Calu3 (cell line): ENCODE measurements at regions not wholly inside any gene's neighbourhood (a gene's known extent, or its start where the extent isn't known, plus 50 kb on each side); places are given as distances from the start of the nearest gene placed in this dataset.
A peak's percentile ranks its signal among the peaks of the same experiment; 100 is the strongest.

Source experiments
- BruUV-seq: library from RNA; stranded (reverse); fragments of 400-500 nt; replicated peaks from 2 replicates; lab custom pipeline; 2021; lab: Mats Ljungman, UMichigan
- CTCF ChIA-PET: fragments of 300-600 bp; sonication (Branson Sonifier 250); formaldehyde crosslinking; loops from one replicate; lab custom pipeline; 2022; ENCODE audit warnings: antibody characterized with exemption; lab: Charles Lee
- DNase-seq: peaks from one replicate; pipeline ENCODE4 v3.0.0; 2022
- H3K27ac Mint-ChIP-seq: one replicate; pipeline ENCODE4 v1.8.0; 2022; ENCODE audit warnings: mixed read lengths; ENCODE audit not compliant: unreplicated experiment
- H3K27me3 Mint-ChIP-seq: one replicate; pipeline ENCODE4 v1.8.0; 2022; ENCODE audit warnings: mixed read lengths; ENCODE audit not compliant: unreplicated experiment
- H3K36me3 Mint-ChIP-seq: one replicate; pipeline ENCODE4 v1.8.0; 2022; ENCODE audit warnings: mild to moderate bottlenecking, moderate library complexity, mixed read lengths; ENCODE audit not compliant: insufficient read depth, unreplicated experiment
- H3K4me1 Mint-ChIP-seq: one replicate; pipeline ENCODE4 v1.8.0; 2022; ENCODE audit warnings: mild to moderate bottlenecking, low read depth, mixed read lengths; ENCODE audit not compliant: unreplicated experiment
- H3K4me3 Mint-ChIP-seq: one replicate; pipeline ENCODE4 v1.8.0; 2022; ENCODE audit warnings: mild to moderate bottlenecking, low read depth, moderate library complexity, mixed read lengths; ENCODE audit not compliant: unreplicated experiment
- H3K9me3 Mint-ChIP-seq: one replicate; pipeline ENCODE4 v1.8.0; 2022; ENCODE audit warnings: low read depth, mixed read lengths; ENCODE audit not compliant: unreplicated experiment
- intact Hi-C: fragments of 100-400 bp; cut with micrococcal nuclease; formaldehyde crosslinking; loops from one replicate; pipeline ENCODE4 v1.10.0; 2022; ENCODE audit not compliant: unreplicated experiment
- TF ChIP-seq, protein P1 (sequence below): fragments of 200-600 bp; IDR thresholded peaks from one replicate; pipeline ENCODE4 v1.8.0; 2022; ENCODE audit warnings: antibody characterized with exemption; ENCODE audit not compliant: unreplicated experiment

DNA sequence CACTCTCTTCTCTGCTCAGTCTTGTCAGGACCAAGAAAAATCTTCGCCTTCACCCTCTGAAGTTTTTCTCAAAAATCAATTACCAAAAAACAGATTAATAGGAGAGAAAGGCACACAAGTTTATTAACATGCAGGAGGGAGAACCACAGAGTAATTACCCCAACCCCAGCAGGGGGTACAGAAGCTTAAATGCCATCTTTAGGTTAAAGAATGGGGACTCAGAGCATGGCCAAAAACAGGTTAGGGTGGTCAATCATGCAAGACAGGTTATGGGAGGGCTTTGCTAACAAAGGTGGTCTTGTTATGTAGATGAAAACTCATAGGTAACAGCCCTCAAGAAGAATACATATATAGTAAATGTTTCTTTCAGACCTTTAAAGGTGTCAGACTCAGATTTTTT is 100.5 kb upstream of the BTN3A2 start:
- H3K27me3 Mint-ChIP-seq: no peaks in the 10 kb centered on the region
- H3K4me1 Mint-ChIP-seq: peaks cover 17% of the 10 kb centered on the region
- no peak overlapping the region for H3K4me3 Mint-ChIP-seq
- no peak for DNase-seq
- intact Hi-C loops: no loop called here
- TF ChIP-seq, protein P1, sequence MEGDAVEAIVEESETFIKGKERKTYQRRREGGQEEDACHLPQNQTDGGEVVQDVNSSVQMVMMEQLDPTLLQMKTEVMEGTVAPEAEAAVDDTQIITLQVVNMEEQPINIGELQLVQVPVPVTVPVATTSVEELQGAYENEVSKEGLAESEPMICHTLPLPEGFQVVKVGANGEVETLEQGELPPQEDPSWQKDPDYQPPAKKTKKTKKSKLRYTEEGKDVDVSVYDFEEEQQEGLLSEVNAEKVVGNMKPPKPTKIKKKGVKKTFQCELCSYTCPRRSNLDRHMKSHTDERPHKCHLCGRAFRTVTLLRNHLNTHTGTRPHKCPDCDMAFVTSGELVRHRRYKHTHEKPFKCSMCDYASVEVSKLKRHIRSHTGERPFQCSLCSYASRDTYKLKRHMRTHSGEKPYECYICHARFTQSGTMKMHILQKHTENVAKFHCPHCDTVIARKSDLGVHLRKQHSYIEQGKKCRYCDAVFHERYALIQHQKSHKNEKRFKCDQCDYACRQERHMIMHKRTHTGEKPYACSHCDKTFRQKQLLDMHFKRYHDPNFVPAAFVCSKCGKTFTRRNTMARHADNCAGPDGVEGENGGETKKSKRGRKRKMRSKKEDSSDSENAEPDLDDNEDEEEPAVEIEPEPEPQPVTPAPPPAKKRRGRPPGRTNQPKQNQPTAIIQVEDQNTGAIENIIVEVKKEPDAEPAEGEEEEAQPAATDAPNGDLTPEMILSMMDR: no peak
- no TSS peak for BruUV-seq
- CTCF ChIA-PET: interaction anchor here (0.6 kb wide), 1 partner anchor 14 kb away, joined by 3 read pairs; a partner anchor contains a TSS
- H3K27ac Mint-ChIP-seq: no peak overlapping the region
- H3K36me3 Mint-ChIP-seq: peaks cover 12% of the 10 kb centered on the region
- H3K9me3 Mint-ChIP-seq: peaks cover 3% of the 10 kb centered on the region

DNA sequence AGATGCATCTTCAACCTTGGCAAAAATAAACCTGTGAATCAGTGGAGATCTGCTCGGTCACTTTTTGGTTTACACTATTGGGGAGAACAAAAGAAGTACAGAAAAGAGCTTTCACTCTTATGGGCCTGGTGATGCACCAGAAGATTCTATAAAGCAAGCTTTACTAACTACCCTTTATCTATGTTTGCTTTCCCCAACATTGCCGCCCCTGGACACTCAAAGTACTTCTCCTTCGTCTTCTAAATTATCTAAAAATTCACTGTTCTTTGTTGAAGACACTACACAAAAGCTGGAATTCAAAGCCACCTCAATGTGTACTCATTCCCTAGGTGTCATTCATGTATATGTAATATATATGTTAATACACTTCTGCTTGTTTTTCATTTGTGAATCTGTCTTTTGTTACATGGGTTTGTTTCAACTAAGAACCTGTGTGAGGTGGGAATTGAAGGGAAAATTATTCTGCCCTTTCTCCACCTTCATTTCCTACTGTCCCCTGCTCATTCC is 97.9 kb upstream of the BTN3A2 start:
- Mint-ChIP-seq H3K27ac (peak overlapping the region; percentile 60), H3K36me3 (peaks cover 14% of the 10 kb centered on the region), H3K9me3 (peaks cover 3% of the 10 kb centered on the region), H3K4me1 (peaks cover 20% of the 10 kb centered on the region), H3K4me3 (no peak overlapping the region), H3K27me3 (no peaks in the 10 kb centered on the region)
- CTCF ChIA-PET: no interaction called here
- TF ChIP-seq, protein P1: no peak
- no peak for DNase-seq
- BruUV-seq: no TSS peak
- intact Hi-C loops: no loop called here

DNA sequence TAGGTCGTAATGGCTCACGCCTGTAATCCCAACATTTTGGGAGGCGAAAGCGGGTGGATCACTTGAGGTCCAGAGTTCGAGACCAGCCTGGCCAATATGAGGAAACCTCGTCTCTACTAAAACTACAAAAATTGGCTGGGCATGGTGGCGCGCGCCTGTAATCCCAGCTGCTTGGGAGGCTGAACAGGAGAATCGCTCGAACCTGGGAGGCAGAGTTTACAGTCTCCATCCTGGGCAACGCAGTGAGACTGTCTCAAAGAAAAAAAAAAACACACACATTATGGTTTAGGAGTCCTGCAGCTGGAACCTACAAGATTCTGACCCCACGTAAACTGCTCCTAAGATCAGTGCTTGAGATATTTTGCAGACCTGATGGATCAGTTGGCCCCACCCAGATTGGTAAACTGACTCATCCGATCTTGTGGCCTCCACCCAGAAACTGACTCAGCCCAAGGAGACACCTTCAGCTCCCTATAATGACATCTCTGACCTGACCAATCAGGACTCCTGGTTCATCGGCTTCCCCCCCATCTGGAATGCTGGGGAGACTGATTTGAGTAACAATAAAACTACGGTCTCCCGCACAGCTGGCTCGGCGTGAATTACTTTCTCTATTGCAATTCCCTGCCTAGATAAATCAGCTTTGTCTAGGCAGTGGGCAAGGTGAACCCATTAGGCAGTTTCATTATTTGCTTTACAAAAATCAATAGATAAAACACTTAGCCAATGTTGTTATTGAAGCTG is 96.2 kb upstream of the BTN3A2 start:
- H3K4me3 Mint-ChIP-seq: no peak overlapping the region
- peak overlapping the region; percentile 88 for H3K27ac Mint-ChIP-seq
- CTCF ChIA-PET: interaction anchor here (0.5 to 1.6 kb wide), 6 partner anchors 12 to 86 kb away, joined by 3 to 5 read pairs (median 3); a partner anchor contains a TSS
- H3K27me3 Mint-ChIP-seq: no peaks in the 10 kb centered on the region
- no TSS peak for BruUV-seq
- intact Hi-C loops: no loop called here
- peaks cover 14% of the 10 kb centered on the region for H3K36me3 Mint-ChIP-seq
- no peaks in the 10 kb centered on the region for H3K9me3 Mint-ChIP-seq
- peak; percentile 76 for DNase-seq
- TF ChIP-seq, protein P1: no peak
- peaks cover 20% of the 10 kb centered on the region for H3K4me1 Mint-ChIP-seq

DNA sequence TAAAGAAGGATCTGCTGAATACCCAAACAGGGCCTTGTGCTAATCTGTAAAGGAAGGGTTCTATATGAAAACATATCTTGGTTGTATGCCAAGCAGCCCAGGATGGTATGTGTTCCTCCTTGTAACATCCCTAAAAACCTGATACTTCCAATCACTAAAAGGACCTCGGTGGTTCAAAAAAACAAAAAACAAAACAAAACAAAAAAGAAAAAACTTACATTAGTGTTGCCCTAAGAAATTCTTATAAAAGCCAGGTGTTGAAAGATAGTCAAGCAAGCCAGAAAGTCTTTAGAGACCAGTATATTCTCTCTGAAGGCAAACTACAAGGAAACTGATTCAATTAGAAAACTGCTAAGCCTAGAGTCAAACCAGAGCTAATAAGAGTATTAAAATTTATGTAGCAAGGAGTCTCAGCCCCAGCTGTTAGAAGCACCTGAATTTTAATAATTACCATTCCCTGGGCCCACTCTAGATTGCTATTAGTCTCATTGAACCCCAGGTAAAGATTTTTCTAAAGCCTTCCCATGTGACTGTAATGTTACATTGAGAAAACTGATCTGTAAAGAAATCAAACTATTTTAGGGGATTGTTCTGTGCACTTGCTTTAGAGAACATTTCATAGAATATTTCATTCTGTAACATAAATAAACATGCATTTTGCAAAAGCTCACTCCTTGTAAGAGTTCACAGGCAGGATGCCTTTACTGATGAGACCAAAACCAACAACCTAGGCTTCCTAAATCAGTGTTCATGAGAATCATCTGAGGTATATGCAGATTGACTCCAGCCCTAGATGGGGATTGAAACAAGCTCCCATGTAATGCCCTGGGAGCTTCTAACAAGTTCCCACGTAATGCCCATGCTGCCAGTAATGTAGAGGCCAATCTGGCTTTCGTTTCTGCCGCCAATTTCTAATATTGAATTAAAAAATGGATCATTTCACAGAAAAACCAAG is 95.2 kb upstream of the BTN3A2 start:
- no peak for DNase-seq

More for the DNA sequence above, 95.2 kb upstream of the BTN3A2 start:
- Mint-ChIP-seq H3K4me1 (peaks cover 20% of the 10 kb centered on the region), H3K27me3 (no peaks in the 10 kb centered on the region), H3K9me3 (no peaks in the 10 kb centered on the region), H3K4me3 (no peak overlapping the region), H3K27ac (peak overlapping the region; percentile 88), H3K36me3 (peaks cover 14% of the 10 kb centered on the region)
- TF ChIP-seq, protein P1: no peak
- intact Hi-C loops: loop anchor here (2.0 to 5.0 kb wide), 3 partner anchors 53 to 862 kb away; a partner anchor contains a TSS
- BruUV-seq: no TSS peak
- CTCF ChIA-PET: interaction anchor here (0.5 to 2.1 kb wide), 13 partner anchors 12 to 87 kb away, joined by 3 to 8 read pairs (median 3); a partner anchor contains a TSS
